AG09309 (cell line): ENCODE measurements at regions not wholly inside any gene's neighbourhood (a gene's known extent, or its start where the extent isn't known, plus 50 kb on each side); places are given as distances from the start of the nearest gene placed in this dataset.

ENCODE experiments used
- DNase-seq: peaks from one replicate; pipeline ENCODE4 v3.0.0-alpha.2; 2010; ENCODE audit warnings: low read depth
- H3K4me3 ChIP-seq: 2 replicates; pipeline ENCODE4 v1.5.1; 2011; ENCODE audit warnings: mild to moderate bottlenecking, low read depth, low read length, moderate library complexity; ENCODE audit not compliant: control insufficient read depth
- TF ChIP-seq, protein P1 (sequence below): IDR thresholded peaks from 2 replicates; pipeline ENCODE4 v1.5.1; 2011; ENCODE audit warnings: mild to moderate bottlenecking, low read depth, low read length, inconsistent platforms; ENCODE audit not compliant: insufficient read depth, control insufficient read depth; ENCODE audit errors: missing control alignments

DNA sequence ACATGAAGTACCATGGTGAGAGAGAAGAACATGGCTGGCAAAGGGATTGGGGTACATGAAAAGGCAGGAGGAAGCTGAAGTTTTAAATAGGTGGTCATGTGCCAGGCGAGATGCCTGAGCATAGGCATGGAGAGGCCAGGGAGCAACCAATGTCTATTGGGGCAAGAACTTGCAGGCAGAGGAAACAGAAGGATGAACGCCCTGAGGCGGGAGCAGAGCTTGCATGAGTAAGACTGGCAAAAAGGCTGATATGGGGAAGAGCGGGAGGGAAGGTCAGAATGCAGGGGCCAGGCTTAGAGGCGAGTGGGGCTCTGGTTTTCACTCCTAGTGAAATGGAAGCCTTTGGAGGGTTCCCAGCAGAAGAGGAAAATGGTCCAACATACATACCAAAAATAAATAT is 52.5 kb upstream of the VSTM5 start:
- no peak overlapping the region for H3K4me3 ChIP-seq
- no peak for DNase-seq
- TF ChIP-seq, protein P1, sequence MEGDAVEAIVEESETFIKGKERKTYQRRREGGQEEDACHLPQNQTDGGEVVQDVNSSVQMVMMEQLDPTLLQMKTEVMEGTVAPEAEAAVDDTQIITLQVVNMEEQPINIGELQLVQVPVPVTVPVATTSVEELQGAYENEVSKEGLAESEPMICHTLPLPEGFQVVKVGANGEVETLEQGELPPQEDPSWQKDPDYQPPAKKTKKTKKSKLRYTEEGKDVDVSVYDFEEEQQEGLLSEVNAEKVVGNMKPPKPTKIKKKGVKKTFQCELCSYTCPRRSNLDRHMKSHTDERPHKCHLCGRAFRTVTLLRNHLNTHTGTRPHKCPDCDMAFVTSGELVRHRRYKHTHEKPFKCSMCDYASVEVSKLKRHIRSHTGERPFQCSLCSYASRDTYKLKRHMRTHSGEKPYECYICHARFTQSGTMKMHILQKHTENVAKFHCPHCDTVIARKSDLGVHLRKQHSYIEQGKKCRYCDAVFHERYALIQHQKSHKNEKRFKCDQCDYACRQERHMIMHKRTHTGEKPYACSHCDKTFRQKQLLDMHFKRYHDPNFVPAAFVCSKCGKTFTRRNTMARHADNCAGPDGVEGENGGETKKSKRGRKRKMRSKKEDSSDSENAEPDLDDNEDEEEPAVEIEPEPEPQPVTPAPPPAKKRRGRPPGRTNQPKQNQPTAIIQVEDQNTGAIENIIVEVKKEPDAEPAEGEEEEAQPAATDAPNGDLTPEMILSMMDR: no peak

DNA sequence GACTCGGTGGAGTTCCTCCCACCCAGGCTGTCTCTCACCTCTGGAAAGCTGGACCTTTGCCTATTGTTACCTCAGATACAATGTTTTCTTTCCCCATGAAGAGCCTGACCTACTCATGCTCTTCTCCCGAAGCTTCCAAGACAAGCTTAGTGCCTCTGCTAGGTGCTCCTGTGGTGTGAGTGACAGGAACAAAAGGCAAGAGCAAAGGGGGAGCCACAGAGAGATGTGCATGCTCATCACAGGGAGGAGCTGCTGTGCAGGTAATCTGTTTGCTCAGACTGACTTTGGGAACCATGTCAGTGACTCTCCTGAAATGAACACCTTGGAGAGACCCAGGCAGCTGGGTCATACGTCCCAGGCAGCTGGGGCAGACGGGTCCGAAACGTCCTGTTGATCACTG is 53.6 kb upstream of the VSTM5 start:
- H3K4me3 ChIP-seq: no peak overlapping the region
- no peak for DNase-seq
- TF ChIP-seq, protein P1: no peak

DNA sequence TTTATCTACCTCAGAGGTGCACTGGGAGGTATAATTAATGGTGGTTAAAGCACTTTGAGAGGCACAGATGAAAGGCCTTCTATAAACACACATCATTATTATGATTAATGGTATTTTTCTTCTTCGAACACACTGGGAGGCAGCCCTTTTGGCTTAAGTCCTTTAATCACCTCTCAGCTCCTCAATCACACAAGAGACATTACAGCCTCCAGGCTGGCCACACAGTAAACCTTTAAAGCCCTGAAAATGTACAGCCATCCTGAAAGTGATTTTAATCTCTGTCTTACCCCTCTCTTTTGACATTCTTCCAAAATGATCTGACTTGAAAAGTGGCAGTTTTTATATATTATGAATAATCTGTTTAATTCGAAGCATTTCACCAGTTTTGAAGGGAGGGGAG is 54.3 kb upstream of the VSTM5 start:
- no peak for DNase-seq
- H3K4me3 ChIP-seq: no peak overlapping the region
- TF ChIP-seq, protein P1: no peak

DNA sequence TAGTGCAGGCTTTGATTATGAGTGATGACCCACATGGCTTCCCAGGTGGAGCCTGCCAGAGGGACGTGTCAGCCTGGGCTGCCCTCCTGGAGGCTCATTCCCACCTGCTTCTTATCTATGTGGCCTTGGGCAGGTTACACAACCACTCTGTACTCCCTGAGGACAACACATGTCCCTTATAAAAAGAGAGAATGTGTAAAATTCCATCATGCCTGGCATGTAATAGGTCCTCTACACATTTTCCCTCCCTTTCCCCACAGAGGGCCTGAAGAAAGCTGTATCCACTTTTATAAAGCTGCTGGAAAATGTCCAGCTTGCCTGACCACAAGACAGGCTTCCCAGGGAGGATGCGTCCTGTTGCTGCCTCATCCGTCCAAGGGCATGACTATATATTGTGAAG is 55.0 kb upstream of the VSTM5 start:
- TF ChIP-seq, protein P1: no peak
- DNase-seq: peak; percentile 77
- no peak overlapping the region for H3K4me3 ChIP-seq

DNA sequence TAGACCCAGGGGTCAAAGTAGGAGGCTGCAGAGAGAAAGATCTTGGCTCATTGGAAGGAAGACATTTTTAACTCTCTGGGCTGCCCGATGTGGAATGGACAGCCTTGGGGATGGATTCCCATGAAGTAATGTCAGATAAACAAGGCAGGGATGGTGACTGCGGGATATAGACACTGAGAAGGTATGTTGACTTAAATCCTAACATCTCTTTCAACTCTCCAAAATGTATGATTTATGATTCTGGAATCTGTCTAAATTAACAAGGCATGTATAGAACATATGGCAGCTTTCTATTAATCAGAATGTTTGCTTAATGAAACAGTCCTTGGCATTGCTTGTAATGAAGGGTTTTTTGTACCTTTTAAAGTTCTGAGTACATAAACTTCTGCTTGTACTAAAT is 56.1 kb upstream of the VSTM5 start:
- no peak overlapping the region for H3K4me3 ChIP-seq
- TF ChIP-seq, protein P1: no peak
- DNase-seq: no peak

DNA sequence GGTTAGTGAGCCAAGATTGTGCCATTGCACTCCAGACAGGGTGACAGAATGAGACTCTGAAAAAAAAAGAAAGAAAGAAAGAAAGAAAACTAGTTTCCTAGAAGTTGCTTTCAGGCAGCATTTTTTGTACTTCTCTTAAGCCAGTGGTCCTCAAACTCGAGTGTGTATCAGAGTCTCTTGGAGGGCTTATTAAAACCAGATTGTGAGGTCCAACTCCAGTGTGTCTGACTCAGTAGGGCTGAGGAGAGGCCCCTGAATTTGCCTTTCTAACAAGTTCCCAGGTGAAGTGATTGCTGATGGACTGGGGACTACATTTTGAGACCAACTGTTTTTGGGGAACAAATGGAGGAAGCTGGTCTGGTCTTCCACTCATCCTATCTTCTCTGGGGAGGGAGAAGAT is 57.5 kb upstream of the VSTM5 start:
- TF ChIP-seq, protein P1: no peak
- DNase-seq: no peak
- H3K4me3 ChIP-seq: no peak overlapping the region

DNA sequence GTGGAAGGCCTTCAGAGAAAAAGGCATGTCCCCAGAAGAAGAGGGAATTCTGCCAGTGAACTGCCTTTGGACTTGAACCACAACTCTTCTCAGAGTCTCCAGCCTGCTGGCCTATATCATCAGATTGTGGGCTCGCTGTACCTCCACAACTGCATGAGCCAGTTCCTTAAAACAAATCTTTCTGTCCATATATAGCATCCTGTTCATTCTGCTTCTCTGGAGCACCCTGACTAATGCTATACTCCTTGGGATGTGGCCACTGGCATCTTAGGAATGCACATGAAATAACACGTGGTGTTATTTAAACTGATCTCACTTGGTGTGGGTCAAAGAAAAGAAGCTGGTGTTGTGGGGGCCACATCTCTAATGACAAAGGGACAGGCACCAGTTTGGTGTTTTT is 58.3 kb upstream of the VSTM5 start:
- peak; percentile 62 for DNase-seq
- no peak overlapping the region for H3K4me3 ChIP-seq
- TF ChIP-seq, protein P1: no peak
